Kidney (tissue), 13 donors: ENCODE measurements at regions not wholly inside any gene's neighbourhood (a gene's known extent, or its start where the extent isn't known, plus 50 kb on each side); places are given as distances from the start of the nearest gene placed in this dataset.

Source experiments
- DNase-seq, 5 donors: peaks; one replicate each; pipeline ENCODE4 v3.0.0-alpha.2; 2013 to 2020
- FAIRE-seq: peaks from 2 replicates; lab custom pipeline; 2012; peaks lifted over from hg19 to GRCh38; lab: Jason Lieb, UNC
- H3K27ac ChIP-seq, 2 donors: one replicate each; pipeline ENCODE4 v1.7.0; 2013; ENCODE audit warnings: low read depth in 2 of 2, low read length in 2 of 2, inconsistent platforms in 1 of 2
- H3K27me3 ChIP-seq: one replicate; pipeline ENCODE4 v1.7.1; 2013; ENCODE audit warnings: low read length, inconsistent platforms; ENCODE audit not compliant: control insufficient read depth, insufficient read depth
- H3K36me3 ChIP-seq, 3 donors: one replicate each; pipeline versions ENCODE4 v1.7.0 to v1.7.1; 2013; ENCODE audit warnings: low read length in 3 of 3, control low read depth in 1 of 3, inconsistent platforms in 1 of 3; ENCODE audit not compliant: insufficient read depth in 3 of 3, control insufficient read depth in 2 of 3
- H3K4me1 ChIP-seq, 3 donors: one replicate each; pipeline versions ENCODE4 v1.7.0 to v1.7.1; 2013; ENCODE audit warnings: low read length in 3 of 3, inconsistent platforms in 1 of 3, low read depth in 1 of 3; ENCODE audit not compliant: control insufficient read depth in 2 of 3, insufficient read depth in 2 of 3
- H3K4me3 ChIP-seq, 3 donors: one replicate each; pipeline versions ENCODE4 v1.7.0 to v1.8.1; 2013; ENCODE audit warnings: low read length in 3 of 3, control low read depth in 1 of 3, inconsistent platforms in 1 of 3
- H3K9ac ChIP-seq, 3 donors: one replicate each; pipeline versions ENCODE4 v1.7.0 to v1.7.1; 2013; ENCODE audit warnings: low read length in 3 of 3, control low read depth in 1 of 3, inconsistent platforms in 1 of 3
- H3K9me3 ChIP-seq, 3 donors: one replicate each; pipeline versions ENCODE4 v1.7.0 to v1.7.1; 2013; ENCODE audit warnings: low read length in 3 of 3, control low read depth in 1 of 3, inconsistent platforms in 1 of 3; ENCODE audit not compliant: control insufficient read depth in 2 of 3, insufficient read depth in 1 of 3
- CTCF ChIP-seq: IDR thresholded peaks from 3 replicates; pipeline ENCODE4 v1.5.1; 2012; ENCODE audit warnings: mild to moderate bottlenecking, moderate library complexity, borderline replicate concordance; ENCODE audit not compliant: insufficient read depth; ENCODE audit errors: extremely low read depth
- intact Hi-C: fragments of 100-400 bp; cut with DNase I; formaldehyde crosslinking; loops from one replicate; pipeline ENCODE4 v1.11.1; 2022
- donor health status: control.
- donor health status: control.
- donor health status: control.
- donor health status: control.
- donor health status: control.
- donor health status: DM: yes; HTN: yes; CAD: no.
- donor health status: Normal renal cell carcinoma (clear cell type).

GRCh38 chr13:24053519-24054251 is 106.8 kb upstream of the SPATA13 start:
- DNase-seq (peak in 4 of 5 donors; percentile 76 to 94 (median 86)), FAIRE-seq (no peak)
- Histone ChIP-seq H3K4me1 (peaks cover 5 to 22% (median 16%) of the 10 kb centered on the region in 3 donors), H3K4me3 (peak overlapping the region in 1 of 3 donors; percentile 2), H3K9me3 (no peaks in the 10 kb centered on the region), H3K27ac (peak overlapping the region; percentile 54 to 72), H3K27me3 (no peaks in the 10 kb centered on the region), H3K9ac (peak overlapping the region in 1 of 3 donors; percentile 30), H3K36me3 (no peaks in the 10 kb centered on the region)
- intact Hi-C loops: no loop called here
- TF ChIP-seq CTCF: peak; percentile 86

- Histone ChIP-seq H3K4me3 (no peak overlapping the region), H3K27me3 (no peaks in the 10 kb centered on the region), H3K36me3 (no peaks in the 10 kb centered on the region), H3K9me3 (no peaks in the 10 kb centered on the region), H3K9ac (no peak overlapping the region), H3K27ac (no peak overlapping the region), H3K4me1 (peaks cover 3 to 11% (median 5%) of the 10 kb centered on the region in 3 donors)
- DNase-seq (no peak), FAIRE-seq (no peak)
- intact Hi-C loops: no loop called here
- no peak for TF ChIP-seq CTCF
Measured at GRCh38 chr13:24056616-24057137, 103.8 kb upstream of the SPATA13 start.

- FAIRE-seq: no peak
- no peak for DNase-seq
- H3K9me3 ChIP-seq: no peaks in the 10 kb centered on the region
- H3K27me3 ChIP-seq: no peaks in the 10 kb centered on the region
- peaks cover 0 to 6% (median 5%) of the 10 kb centered on the region in 3 donors for H3K4me1 ChIP-seq
- no peak overlapping the region for H3K9ac ChIP-seq
- no peaks in the 10 kb centered on the region for H3K36me3 ChIP-seq
- H3K4me3 ChIP-seq: no peak overlapping the region
- TF ChIP-seq CTCF: no peak
- intact Hi-C loops: no loop called here
- H3K27ac ChIP-seq: no peak overlapping the region
Measured at GRCh38 chr13:24060993-24061392, 99.5 kb upstream of the SPATA13 start.
